ENCODE measurements at regions not wholly inside any gene's neighbourhood (a gene's known extent, or its start where the extent isn't known, plus 50 kb on each side); places are given as distances from the start of the nearest gene placed in this dataset.

DNA sequence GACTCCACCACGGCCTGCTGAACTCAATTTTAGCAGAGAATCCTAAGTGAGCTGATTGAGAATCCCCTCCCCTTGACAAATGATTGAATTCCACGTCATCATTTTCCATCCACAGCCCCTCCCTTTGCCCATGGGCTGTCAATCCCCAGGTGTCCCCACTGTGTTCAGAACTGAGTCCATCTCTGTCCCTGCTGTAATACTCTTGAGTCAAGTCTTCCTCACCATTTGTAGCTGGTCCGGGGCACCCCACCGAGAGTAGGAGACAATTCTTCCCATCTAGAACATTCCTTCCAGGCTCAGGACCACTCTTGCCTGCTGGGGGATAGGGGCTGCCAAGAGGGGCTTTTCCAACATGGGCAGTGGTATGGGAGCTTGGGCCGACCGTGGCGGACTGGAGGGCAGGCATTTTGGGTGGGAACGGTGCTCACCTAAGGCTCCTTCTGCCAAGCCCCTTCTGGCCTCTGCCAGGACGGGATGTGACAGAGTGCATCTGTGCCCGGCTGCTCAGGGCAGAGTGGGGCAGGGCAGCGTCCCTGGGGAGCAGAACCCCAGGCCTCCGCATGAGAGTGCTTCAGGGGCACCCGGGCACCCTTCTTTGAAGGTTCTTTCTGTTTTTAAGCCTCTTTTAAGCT, 218.1 kb upstream of the RTL1 start:
- TF ChIP-seq POLR2A (IDR thresholded peaks at IDR 0.05; ENCODE audit: borderline replicate concordance, extremely low read depth, insufficient read depth, insufficient read length) (no peak), CTCF (IDR thresholded peaks at IDR 0.05 in 2 of 3, conservative IDR thresholded peaks at IDR 0.05 in 1 of 3; ENCODE audit: borderline replicate concordance in 1 of 3, insufficient read depth in 1 of 3, low read depth in 2 of 3, low read length in 2 of 3) (no peak), SIN3A (IDR thresholded peaks at IDR 0.05; ENCODE audit: low read depth) (no peak), FOSL1 (IDR thresholded peaks at IDR 0.05; ENCODE audit: low read depth) (no peak), EZH2phosphoT487 (IDR thresholded peaks at IDR 0.05; ENCODE audit: borderline replicate concordance) (no peak)
